A549 (cell line): ENCODE measurements at regions not wholly inside any gene's neighbourhood (a gene's known extent, or its start where the extent isn't known, plus 50 kb on each side); places are given as distances from the start of the nearest gene placed in this dataset.

ENCODE experiments used
- CTCF ChIP-seq: fragments of >200 bp; sonication (Bioruptor Twin); formaldehyde crosslinking; IDR thresholded peaks from 3 replicates; pipeline ENCODE4 v1.5.1; 2016
- EP300 ChIP-seq, 2 experiments: fragments of >200 bp; sonication (Bioruptor Twin); formaldehyde crosslinking; IDR thresholded peaks; 2 replicates in 1 of 2; 3 replicates in 1 of 2; pipeline ENCODE4 v1.6.1; 2016 to 2017
- MAZ ChIP-seq: fragments of 150-350 bp; IDR thresholded peaks from 2 replicates; pipeline ENCODE4 v1.6.1; 2014; ENCODE audit warnings: antibody characterized with exemption, low read depth, low read length, borderline replicate concordance
- RCOR1 ChIP-seq: fragments of 150-350 bp; IDR thresholded peaks from 2 replicates; pipeline ENCODE4 v1.6.1; 2014; ENCODE audit warnings: antibody characterized with exemption, low read length, low read depth

GRCh38 chr2:128594953-128595677 is 276.4 kb upstream of the HS6ST1 start:
- TF ChIP-seq CTCF (no peak), MAZ (no peak), RCOR1 (no peak), EP300 (IDR thresholded peaks at IDR 0.05) (no peak)
